HG03432 (cell line): ENCODE measurements at regions not wholly inside any gene's neighbourhood (a gene's known extent, or its start where the extent isn't known, plus 50 kb on each side); places are given as distances from the start of the nearest gene placed in this dataset.

Experiments used
- ATAC-seq: cut with Tn5 transposase; IDR thresholded peaks from one replicate; pipeline ENCODE4 v1.9.1; 2021; ENCODE audit warnings: mild to moderate bottlenecking, moderate library complexity; ENCODE audit not compliant: unreplicated experiment

DNA sequence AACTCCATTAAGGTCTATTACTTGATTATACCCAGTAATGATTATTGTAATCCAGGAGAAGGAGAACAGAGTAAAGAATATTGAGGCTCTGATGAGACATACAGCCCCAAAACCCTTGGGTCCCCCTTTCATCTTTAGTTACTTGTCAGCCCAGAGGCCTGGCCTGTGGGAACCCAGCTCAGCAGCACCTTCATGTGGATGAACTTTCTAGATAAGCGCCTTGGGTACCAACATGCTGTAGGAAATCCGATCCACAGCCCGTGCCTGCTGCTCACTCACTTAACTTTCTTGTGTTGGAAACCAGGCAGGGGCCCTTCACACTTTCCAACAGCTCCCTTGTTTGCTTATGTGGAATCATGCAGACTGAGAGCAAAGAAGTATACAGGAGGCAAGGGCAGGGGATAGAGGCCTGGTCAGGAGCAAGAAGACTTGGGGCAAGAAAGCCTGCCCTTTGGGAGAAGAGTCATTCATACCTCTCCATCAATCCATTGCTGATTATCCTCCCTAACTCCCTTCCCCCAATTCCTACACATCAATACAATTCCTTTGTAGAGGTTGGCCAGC lies 64.0 kb upstream of the SOX9 start:
- no peak for ATAC-seq

GRCh38 chr17:72060084-72060483 lies 60.7 kb upstream of the SOX9 start:
- ATAC-seq: no peak

DNA sequence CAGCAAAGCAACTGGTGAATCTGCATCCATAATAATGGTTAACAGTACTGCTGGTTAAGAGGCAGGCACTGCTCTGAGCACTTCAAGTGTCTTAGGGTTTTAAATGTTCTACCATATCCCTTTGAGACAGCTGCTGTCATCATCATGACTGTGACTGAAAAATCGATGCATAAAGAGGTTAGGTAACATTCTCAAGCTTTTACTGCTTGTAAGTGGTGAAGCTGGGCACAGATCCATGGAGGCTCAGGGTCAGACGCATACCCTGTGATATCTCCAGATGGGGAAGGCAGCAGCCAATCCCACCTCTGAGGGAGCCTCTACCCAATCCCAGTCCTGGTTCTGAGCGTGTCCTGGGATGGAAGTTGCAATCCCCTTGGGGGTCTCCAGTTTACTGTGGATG lies 57.6 kb upstream of the SOX9 start:
- ATAC-seq: no peak

DNA sequence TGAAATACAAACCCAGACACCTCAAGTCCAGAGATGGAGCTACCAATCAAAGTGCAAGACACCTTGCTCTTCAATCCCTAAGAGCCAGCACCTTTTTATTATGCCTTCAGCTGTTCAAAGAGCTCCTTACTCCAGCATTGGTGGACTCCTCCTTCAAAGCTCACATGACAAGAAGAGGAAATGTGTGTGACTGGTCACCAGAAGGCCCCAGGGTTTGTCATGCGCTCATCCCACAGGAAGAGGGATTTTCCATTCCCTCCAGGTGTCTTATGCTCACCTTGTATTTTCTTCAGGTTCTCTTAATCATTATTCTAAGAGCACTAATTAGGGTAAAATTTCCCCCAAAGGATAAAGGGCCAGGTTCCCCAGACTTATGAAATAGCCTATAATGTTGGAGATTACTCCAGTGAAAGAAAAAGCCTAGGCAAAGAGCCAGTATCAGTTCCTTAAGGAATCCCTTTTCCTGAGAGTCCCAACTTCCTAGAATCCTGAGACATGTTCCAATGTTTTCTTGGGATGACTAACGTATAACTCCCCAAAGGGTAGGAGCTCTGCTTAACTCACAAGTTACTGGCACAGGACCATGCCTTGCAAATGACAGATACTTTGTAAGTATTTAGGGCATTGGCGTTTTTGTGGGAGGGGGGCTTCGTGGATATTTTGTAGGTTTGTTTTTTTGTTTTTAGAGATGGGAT lies 56.9 kb upstream of the SOX9 start:
- ATAC-seq: no peak

DNA sequence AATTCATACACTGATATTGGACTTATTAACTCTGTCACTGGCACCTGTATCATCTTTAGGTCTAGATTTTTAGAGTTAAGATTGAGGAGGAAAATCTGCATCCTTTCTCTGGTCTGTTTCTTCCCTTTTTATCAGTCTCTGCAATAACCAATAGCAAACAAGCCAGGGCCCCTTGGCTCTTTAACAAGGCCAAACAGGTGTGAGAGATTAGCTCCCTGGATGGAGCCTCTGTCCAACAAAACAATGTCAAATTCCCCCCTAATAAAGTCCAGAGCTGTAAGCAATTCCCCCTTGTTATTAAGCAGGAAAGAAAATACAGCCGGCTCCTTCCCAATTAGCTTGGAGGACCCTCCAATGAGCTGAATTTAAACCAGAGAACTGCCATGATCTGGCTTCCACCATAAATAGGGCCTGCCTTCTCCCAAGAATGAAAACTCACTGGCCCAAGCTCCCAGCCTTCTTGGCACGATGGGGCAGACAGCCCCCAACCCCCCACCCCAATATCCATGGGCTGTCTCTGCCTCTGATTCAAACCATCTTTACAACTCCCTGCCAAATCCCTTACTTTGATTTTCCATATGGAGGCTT lies 56.1 kb upstream of the SOX9 start:
- no peak for ATAC-seq

DNA sequence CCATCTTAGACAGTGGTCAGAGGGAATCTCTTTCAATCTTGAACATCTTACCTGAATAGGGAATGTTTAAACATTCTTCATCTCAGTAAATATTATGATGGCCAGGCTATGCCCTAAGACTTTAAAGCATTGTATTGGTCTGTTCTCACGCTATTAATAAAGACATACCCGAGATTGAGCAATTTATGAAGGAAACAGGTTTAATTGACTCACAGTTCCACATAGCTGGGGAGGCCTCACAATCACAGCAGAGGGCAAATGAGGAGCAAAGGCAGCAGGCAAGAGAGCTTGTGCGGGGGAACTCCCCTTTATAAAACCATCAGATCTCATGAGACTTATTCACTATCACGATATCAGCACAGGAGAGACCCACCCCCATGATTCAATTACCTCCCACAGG lies 55.3 kb upstream of the SOX9 start:
- no peak for ATAC-seq

- ATAC-seq: no peak
These were observed 52.2 kb upstream of the SOX9 start for GRCh38 chr17:72068643-72069042.

- no peak for ATAC-seq
These were observed 51.1 kb upstream of the SOX9 start for GRCh38 chr17:72069586-72070202.
